GM12891 (cell line): ENCODE measurements at regions not wholly inside any gene's neighbourhood (a gene's known extent, or its start where the extent isn't known, plus 50 kb on each side); places are given as distances from the start of the nearest gene placed in this dataset.

Experiments used
- DNase-seq: peaks from one replicate; pipeline ENCODE4 v3.0.0; 2011; ENCODE audit warnings: low spot score; ENCODE audit not compliant: insufficient read length
- FAIRE-seq: peaks from 2 replicates; lab custom pipeline; 2011; peaks lifted over from hg19 to GRCh38; lab: Jason Lieb, UNC
- PAX5 ChIP-seq: IDR thresholded peaks from 2 replicates; pipeline ENCODE4 v1.6.1; 2011; ENCODE audit warnings: low read length, moderate library complexity, mild to moderate bottlenecking; ENCODE audit not compliant: insufficient read depth, severe bottlenecking
- POLR2A ChIP-seq: IDR thresholded peaks from 2 replicates; pipeline ENCODE4 v1.6.1; 2011; ENCODE audit warnings: low read depth, low read length, control low read depth
- POLR2AphosphoS5 ChIP-seq: IDR thresholded peaks from 2 replicates; pipeline ENCODE4 v1.6.1; 2011; ENCODE audit warnings: low read depth, low read length, control low read depth
- POU2F2 ChIP-seq: IDR thresholded peaks from 2 replicates; pipeline ENCODE4 v1.6.1; 2011; ENCODE audit warnings: low read depth, mild to moderate bottlenecking, control low read depth, low read length, moderate library complexity
- SPI1 ChIP-seq: IDR thresholded peaks from 2 replicates; pipeline ENCODE4 v1.6.1; 2011; ENCODE audit warnings: low read depth, low read length, control low read depth
- TAF1 ChIP-seq: IDR thresholded peaks from 2 replicates; pipeline ENCODE4 v1.6.1; 2011; ENCODE audit warnings: low read depth, low read length, control low read depth

- DNase-seq (no peak), FAIRE-seq (no peak)
- TF ChIP-seq POLR2AphosphoS5: no peak
- TF ChIP-seq POU2F2: no peak
- TF ChIP-seq PAX5: no peak
- no peak for TF ChIP-seq SPI1
- no peak for TF ChIP-seq TAF1
- no peak for TF ChIP-seq POLR2A
Observed at GRCh38 chr7:32204361-32205018, 134.3 kb upstream of the PDE1C start.

DNA sequence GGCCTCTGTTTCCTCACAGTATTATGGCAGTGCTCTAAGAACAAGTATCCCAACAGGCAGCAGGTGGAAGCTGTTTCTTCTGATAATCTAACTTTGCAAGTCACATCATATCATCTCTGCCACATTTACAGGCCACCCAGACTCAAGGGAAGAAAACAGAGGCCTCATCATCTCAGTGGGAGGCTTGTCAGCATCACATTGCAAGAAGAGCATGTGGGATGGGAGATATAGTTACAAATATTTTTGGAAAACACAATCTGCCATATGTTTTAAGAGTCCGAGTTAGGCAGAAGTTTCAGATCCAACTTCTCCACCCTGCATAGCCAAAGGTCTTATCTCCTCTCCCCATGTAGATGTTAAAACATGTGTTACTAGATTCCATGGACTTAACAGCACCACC is 130.4 kb upstream of the PDE1C start:
- FAIRE-seq (no peak), DNase-seq (no peak)
- TF ChIP-seq POLR2A (no peak), SPI1 (no peak), POLR2AphosphoS5 (no peak), PAX5 (no peak), POU2F2 (no peak)

GRCh38 chr7:32194537-32194936 is 124.3 kb upstream of the PDE1C start:
- DNase-seq: no peak
- FAIRE-seq: no peak
- TF ChIP-seq TAF1 (no peak), PAX5 (no peak), POLR2AphosphoS5 (no peak), POLR2A (no peak)

GRCh38 chr7:32191305-32191704 is 121.1 kb upstream of the PDE1C start:
- no peak for FAIRE-seq
- no peak for DNase-seq
- TF ChIP-seq POU2F2 (no peak), TAF1 (no peak), POLR2A (no peak), POLR2AphosphoS5 (no peak), SPI1 (no peak), PAX5 (no peak)

GRCh38 chr7:32179567-32179966 is 109.4 kb upstream of the PDE1C start:
- TF ChIP-seq PAX5 (no peak), POU2F2 (no peak), POLR2A (no peak), SPI1 (no peak), POLR2AphosphoS5 (no peak), TAF1 (no peak)
- no peak for FAIRE-seq
- no peak for DNase-seq

DNA sequence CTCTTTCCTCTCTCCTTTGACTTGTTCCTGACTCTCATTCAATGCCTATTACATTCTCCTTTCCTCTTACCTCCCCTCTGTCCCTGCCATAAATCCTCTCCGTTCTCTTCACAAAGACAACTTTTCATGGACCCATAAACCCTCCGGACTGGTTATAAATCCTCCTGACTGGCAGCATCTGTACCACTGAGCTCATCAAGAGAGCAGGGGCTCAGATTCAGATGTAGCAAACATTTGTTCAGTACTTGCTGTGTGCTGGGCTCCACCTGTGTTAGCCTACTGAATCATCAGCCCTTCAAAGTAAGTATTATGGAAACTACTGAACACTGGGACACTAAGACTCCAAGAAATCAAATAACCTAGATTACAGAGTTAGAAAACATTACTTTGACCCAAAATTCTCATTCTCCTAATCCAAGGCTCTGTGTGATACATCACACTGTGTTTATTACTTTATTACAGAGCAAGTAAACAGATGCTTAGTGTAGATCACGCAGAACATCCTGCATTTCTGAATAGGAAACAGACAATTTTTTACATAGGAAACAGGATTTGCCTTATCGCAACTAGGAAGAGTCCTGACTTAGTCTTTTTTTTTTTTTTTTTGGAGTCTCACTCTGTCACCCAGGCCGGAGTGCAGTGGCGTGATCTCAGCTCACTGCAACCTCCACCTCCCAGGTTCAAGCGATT is 108.6 kb upstream of the PDE1C start:
- TF ChIP-seq POLR2A (no peak), TAF1 (no peak), POLR2AphosphoS5 (no peak)
- DNase-seq: no peak
- FAIRE-seq: no peak

- DNase-seq (no peak), FAIRE-seq (no peak)
- TF ChIP-seq POU2F2 (no peak), TAF1 (no peak), POLR2A (no peak), SPI1 (no peak), PAX5 (no peak)
Observed at GRCh38 chr7:32177232-32177631, 107.0 kb upstream of the PDE1C start.

GRCh38 chr7:32175099-32175498 is 104.9 kb upstream of the PDE1C start:
- FAIRE-seq (no peak), DNase-seq (no peak)
- no peak for TF ChIP-seq SPI1

DNA sequence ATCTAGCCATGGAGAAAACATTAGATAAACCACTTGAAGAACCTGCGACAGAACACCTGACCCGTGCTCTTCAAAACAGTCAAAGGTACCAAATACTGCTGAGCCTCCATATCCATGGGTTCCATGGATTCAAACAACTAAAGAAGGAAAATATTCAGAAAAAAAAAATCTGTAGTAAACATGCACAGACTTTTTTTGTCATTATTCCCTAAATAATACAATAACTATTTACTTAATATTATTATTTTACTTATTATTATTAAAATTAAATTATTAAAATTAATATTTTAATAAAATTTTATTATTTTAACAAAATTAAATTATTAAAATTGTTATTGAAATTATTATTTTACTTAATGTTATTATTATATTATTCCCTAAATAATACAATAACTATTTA is 101.0 kb upstream of the PDE1C start:
- no peak for FAIRE-seq
- TF ChIP-seq POLR2A (no peak), POU2F2 (no peak), PAX5 (no peak), TAF1 (no peak), POLR2AphosphoS5 (no peak), SPI1 (no peak)
- no peak for DNase-seq

- DNase-seq: no peak
- TF ChIP-seq SPI1: no peak
- TF ChIP-seq POU2F2: no peak
- no peak for TF ChIP-seq POLR2A
- no peak for FAIRE-seq
Observed at GRCh38 chr7:32170838-32171237, 100.6 kb upstream of the PDE1C start.

- no peak for DNase-seq
- no peak for TF ChIP-seq TAF1
- TF ChIP-seq POLR2A: no peak
- no peak for TF ChIP-seq SPI1
- no peak for TF ChIP-seq POU2F2
- no peak for FAIRE-seq
Observed at GRCh38 chr7:32169228-32169627, 99.0 kb upstream of the PDE1C start.

- no peak for FAIRE-seq
- no peak for DNase-seq
- TF ChIP-seq POLR2AphosphoS5 (no peak), TAF1 (no peak), SPI1 (no peak), PAX5 (no peak), POLR2A (no peak), POU2F2 (no peak)
Observed at GRCh38 chr7:32167815-32168214, 97.6 kb upstream of the PDE1C start.
